Neural cell (in vitro differentiated cells): ENCODE measurements at regions not wholly inside any gene's neighbourhood (a gene's known extent, or its start where the extent isn't known, plus 50 kb on each side); places are given as distances from the start of the nearest gene placed in this dataset.

Experiments
- H2AFZ ChIP-seq: fragments of 200-600, 300-800 bp; sonication (generic), shearing (Covaris generic); 2 replicates; pipeline ENCODE4 v1.6.0; 2014; ENCODE audit warnings: low read depth, mild to moderate bottlenecking, antibody characterized with exemption, low read length, moderate library complexity
- H3F3A ChIP-seq: fragments of 200-600 bp; shearing (Covaris generic); 2 replicates; pipeline ENCODE4 v1.6.1; 2016; ENCODE audit warnings: mild to moderate bottlenecking, moderate library complexity, mixed read lengths, antibody characterized with exemption, low read length; ENCODE audit not compliant: insufficient read depth, poor library complexity, severe bottlenecking
- H3K27ac ChIP-seq: fragments of 200-600, 300-800 bp; sonication (generic), shearing (Covaris generic); 2 replicates; pipeline ENCODE4 v1.5.1; 2014; ENCODE audit warnings: mild to moderate bottlenecking, low read length, moderate library complexity
- H3K27me3 ChIP-seq: fragments of 300-800, 200-600 bp; sonication (generic), shearing (Covaris generic); 2 replicates; pipeline ENCODE4 v1.6.0; 2014; ENCODE audit warnings: mild to moderate bottlenecking, low read depth, low read length, moderate library complexity; ENCODE audit not compliant: insufficient read depth
- H3K36me3 ChIP-seq: fragments of 300-800, 200-600 bp; sonication (generic), shearing (Covaris generic); 2 replicates; pipeline ENCODE4 v1.5.1; 2014; ENCODE audit warnings: mild to moderate bottlenecking, antibody characterized with exemption, low read length, moderate library complexity; ENCODE audit not compliant: insufficient read depth
- H3K4me2 ChIP-seq: fragments of 300-800, 200-600 bp; sonication (generic), shearing (Covaris generic); 2 replicates; pipeline ENCODE4 v1.6.0; 2014; ENCODE audit warnings: mild to moderate bottlenecking, low read length
- H3K4me3 ChIP-seq: fragments of 300-800, 200-600 bp; sonication (generic), shearing (Covaris generic); 2 replicates; pipeline ENCODE4 v1.5.1; 2014; ENCODE audit warnings: mild to moderate bottlenecking, low read length, moderate library complexity
- H3K79me2 ChIP-seq: fragments of 200-600 bp; shearing (Covaris generic); replicated peaks from 2 replicates; pipeline ENCODE4 v1.6.0; 2014; ENCODE audit warnings: mild to moderate bottlenecking, low read length, moderate library complexity; ENCODE audit not compliant: insufficient read depth
- H3K9ac ChIP-seq: fragments of 300-800, 200-600 bp; sonication (generic), shearing (Covaris generic); 2 replicates; pipeline ENCODE4 v1.6.1; 2016; ENCODE audit warnings: mild to moderate bottlenecking, low read length, mixed read lengths
- H3K9me2 ChIP-seq: fragments of 200-600 bp; shearing (Covaris generic); 2 replicates; pipeline ENCODE4 v1.6.1; 2016; ENCODE audit warnings: mild to moderate bottlenecking, low read length, mixed read lengths; ENCODE audit not compliant: insufficient read depth
- H3K9me3 ChIP-seq: fragments of 200-600, 300-800 bp; sonication (generic), shearing (Covaris generic); 2 replicates; pipeline ENCODE4 v1.6.1; 2016; ENCODE audit warnings: mild to moderate bottlenecking, mixed run types, low read length, moderate library complexity, mixed read lengths
- H4K20me1 ChIP-seq: fragments of 200-600 bp; shearing (Covaris generic); 2 replicates; pipeline ENCODE4 v1.6.1; 2016; ENCODE audit warnings: mild to moderate bottlenecking, mixed run types; ENCODE audit not compliant: insufficient read depth
- EP300 ChIP-seq: fragments of 450-650 bp; conservative IDR thresholded peaks from 2 replicates; pipeline ENCODE4 v1.6.1; 2014; ENCODE audit warnings: antibody characterized with exemption, mild to moderate bottlenecking, moderate library complexity; ENCODE audit not compliant: poor library complexity, severe bottlenecking
- EZH2 ChIP-seq: fragments of 200-600, 300-800 bp; shearing (Covaris generic), sonication (generic); IDR thresholded peaks from 2 replicates; pipeline ENCODE4 v1.6.1; 2014; ENCODE audit warnings: antibody characterized with exemption, low read length, borderline replicate concordance, mild to moderate bottlenecking; ENCODE audit not compliant: insufficient read depth, poor library complexity, severe bottlenecking
- MXI1 ChIP-seq: fragments of 450-650 bp; conservative IDR thresholded peaks from 2 replicates; pipeline ENCODE4 v1.6.1; 2014; ENCODE audit warnings: antibody characterized with exemption, mild to moderate bottlenecking; ENCODE audit not compliant: poor library complexity, severe bottlenecking
- POLR2AphosphoS5 ChIP-seq: IDR thresholded peaks from 2 replicates; pipeline ENCODE4 v1.6.1; 2012
- RAD21 ChIP-seq: fragments of 450-650 bp; conservative IDR thresholded peaks from 2 replicates; pipeline ENCODE4 v1.6.1; 2014; ENCODE audit warnings: antibody characterized with exemption, mild to moderate bottlenecking, moderate library complexity
- SMC3 ChIP-seq: fragments of 450-650 bp; conservative IDR thresholded peaks from 2 replicates; pipeline ENCODE4 v1.6.1; 2014; ENCODE audit warnings: antibody characterized with exemption, mild to moderate bottlenecking, moderate library complexity; ENCODE audit not compliant: poor library complexity
- TAF1 ChIP-seq: IDR thresholded peaks from 2 replicates; pipeline ENCODE4 v1.6.1; 2012; ENCODE audit warnings: low read depth
- TF ChIP-seq, protein P1 (sequence below): fragments of 450-650 bp; IDR thresholded peaks from 2 replicates; pipeline ENCODE4 v1.5.1; 2014; ENCODE audit warnings: antibody characterized with exemption, mild to moderate bottlenecking, moderate library complexity; ENCODE audit not compliant: poor library complexity, severe bottlenecking
- TF ChIP-seq, protein P2 (sequence below): IDR thresholded peaks from 2 replicates; pipeline ENCODE4 v1.6.1; 2012; ENCODE audit warnings: borderline replicate concordance

DNA sequence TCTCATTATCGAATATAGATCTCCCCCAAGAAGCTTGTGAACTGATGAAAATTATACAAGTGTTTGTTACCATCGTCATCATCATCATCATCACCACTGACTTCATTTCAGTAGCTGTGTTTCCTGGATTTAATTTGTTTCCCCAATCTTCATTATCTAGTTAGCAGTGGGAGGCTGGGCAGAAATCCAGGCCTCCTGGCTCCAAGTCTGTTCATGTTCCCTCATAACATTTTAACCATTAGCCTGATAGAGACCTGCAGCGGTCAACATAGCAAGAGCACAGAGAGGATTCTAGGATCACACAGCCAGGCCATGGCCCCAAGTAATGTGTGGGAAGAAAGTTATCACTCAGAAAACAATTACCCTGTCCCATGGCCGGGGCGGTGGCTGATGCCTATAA lies 526.2 kb upstream of the CDH11 start:
- Histone ChIP-seq H3K27ac (no peak overlapping the region), H3K79me2 (no peaks in the 10 kb centered on the region), H3K36me3 (no peaks in the 10 kb centered on the region), H3K27me3 (no peaks in the 10 kb centered on the region), H2AFZ (no peak overlapping the region), H4K20me1 (no peaks in the 10 kb centered on the region), H3K9me2 (no peaks in the 10 kb centered on the region), H3K4me2 (no peak overlapping the region), H3K9ac (no peak overlapping the region), H3K9me3 (no peaks in the 10 kb centered on the region), H3K4me3 (no peak overlapping the region), H3F3A (no peaks in the 10 kb centered on the region)
- TF ChIP-seq TAF1 (no peak), RAD21 (no peak), EZH2 (no peak), MXI1 (no peak)
- TF ChIP-seq, protein P1, sequence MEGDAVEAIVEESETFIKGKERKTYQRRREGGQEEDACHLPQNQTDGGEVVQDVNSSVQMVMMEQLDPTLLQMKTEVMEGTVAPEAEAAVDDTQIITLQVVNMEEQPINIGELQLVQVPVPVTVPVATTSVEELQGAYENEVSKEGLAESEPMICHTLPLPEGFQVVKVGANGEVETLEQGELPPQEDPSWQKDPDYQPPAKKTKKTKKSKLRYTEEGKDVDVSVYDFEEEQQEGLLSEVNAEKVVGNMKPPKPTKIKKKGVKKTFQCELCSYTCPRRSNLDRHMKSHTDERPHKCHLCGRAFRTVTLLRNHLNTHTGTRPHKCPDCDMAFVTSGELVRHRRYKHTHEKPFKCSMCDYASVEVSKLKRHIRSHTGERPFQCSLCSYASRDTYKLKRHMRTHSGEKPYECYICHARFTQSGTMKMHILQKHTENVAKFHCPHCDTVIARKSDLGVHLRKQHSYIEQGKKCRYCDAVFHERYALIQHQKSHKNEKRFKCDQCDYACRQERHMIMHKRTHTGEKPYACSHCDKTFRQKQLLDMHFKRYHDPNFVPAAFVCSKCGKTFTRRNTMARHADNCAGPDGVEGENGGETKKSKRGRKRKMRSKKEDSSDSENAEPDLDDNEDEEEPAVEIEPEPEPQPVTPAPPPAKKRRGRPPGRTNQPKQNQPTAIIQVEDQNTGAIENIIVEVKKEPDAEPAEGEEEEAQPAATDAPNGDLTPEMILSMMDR, result no peak

DNA sequence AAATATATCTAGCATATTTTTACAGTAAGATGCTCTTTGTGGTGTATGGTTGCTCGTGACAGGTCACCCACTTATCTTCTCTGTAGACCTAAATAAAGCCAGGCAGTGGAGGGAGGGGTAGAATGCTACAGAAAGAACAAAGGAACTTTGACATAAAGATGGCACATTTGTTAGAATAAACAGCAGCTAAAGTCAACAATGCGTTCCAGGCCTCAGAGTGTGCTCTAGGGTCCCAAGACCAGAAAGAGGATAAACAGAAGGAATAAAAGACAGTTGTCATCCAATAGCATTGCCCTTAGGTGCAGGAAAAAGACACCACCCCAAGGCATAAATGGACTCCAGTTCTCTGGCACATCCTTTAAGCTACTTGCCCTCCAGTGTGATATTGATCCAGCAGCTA lies 523.0 kb upstream of the CDH11 start:
- Histone ChIP-seq H2AFZ (no peak overlapping the region), H3K9ac (no peak overlapping the region), H3K9me2 (no peaks in the 10 kb centered on the region), H3K4me3 (no peak overlapping the region), H3K9me3 (no peaks in the 10 kb centered on the region), H3K79me2 (no peaks in the 10 kb centered on the region), H3K4me2 (no peak overlapping the region), H3F3A (no peaks in the 10 kb centered on the region), H4K20me1 (no peaks in the 10 kb centered on the region), H3K36me3 (no peaks in the 10 kb centered on the region), H3K27me3 (no peaks in the 10 kb centered on the region), H3K27ac (no peak overlapping the region)
- no peak for TF ChIP-seq TAF1
- TF ChIP-seq EP300, result no peak
- TF ChIP-seq SMC3, result no peak
- TF ChIP-seq, protein P1, result no peak
- TF ChIP-seq, protein P2, sequence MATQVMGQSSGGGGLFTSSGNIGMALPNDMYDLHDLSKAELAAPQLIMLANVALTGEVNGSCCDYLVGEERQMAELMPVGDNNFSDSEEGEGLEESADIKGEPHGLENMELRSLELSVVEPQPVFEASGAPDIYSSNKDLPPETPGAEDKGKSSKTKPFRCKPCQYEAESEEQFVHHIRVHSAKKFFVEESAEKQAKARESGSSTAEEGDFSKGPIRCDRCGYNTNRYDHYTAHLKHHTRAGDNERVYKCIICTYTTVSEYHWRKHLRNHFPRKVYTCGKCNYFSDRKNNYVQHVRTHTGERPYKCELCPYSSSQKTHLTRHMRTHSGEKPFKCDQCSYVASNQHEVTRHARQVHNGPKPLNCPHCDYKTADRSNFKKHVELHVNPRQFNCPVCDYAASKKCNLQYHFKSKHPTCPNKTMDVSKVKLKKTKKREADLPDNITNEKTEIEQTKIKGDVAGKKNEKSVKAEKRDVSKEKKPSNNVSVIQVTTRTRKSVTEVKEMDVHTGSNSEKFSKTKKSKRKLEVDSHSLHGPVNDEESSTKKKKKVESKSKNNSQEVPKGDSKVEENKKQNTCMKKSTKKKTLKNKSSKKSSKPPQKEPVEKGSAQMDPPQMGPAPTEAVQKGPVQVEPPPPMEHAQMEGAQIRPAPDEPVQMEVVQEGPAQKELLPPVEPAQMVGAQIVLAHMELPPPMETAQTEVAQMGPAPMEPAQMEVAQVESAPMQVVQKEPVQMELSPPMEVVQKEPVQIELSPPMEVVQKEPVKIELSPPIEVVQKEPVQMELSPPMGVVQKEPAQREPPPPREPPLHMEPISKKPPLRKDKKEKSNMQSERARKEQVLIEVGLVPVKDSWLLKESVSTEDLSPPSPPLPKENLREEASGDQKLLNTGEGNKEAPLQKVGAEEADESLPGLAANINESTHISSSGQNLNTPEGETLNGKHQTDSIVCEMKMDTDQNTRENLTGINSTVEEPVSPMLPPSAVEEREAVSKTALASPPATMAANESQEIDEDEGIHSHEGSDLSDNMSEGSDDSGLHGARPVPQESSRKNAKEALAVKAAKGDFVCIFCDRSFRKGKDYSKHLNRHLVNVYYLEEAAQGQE, result no peak
- no peak for TF ChIP-seq POLR2AphosphoS5
- no peak for TF ChIP-seq RAD21
- no peak for TF ChIP-seq EZH2
- TF ChIP-seq MXI1, result no peak
